Hematopoietic multipotent progenitor cell treated with erythropoietin and hydrocortisone succinate and interleukin-3 and kit ligand, for 8 days (in vitro differentiated cells): ENCODE measurements at regions not wholly inside any gene's neighbourhood (a gene's known extent, or its start where the extent isn't known, plus 50 kb on each side); places are given as distances from the start of the nearest gene placed in this dataset.
"Not testable (repeated sequence)": the region's sequence is repeated elsewhere in the genome, so short reads cannot be mapped to it uniquely, and the experiment has no call there.

ENCODE experiments used
- DNase-seq: peaks from one replicate; pipeline ENCODE4 v3.0.0-alpha.2; 2015

DNA sequence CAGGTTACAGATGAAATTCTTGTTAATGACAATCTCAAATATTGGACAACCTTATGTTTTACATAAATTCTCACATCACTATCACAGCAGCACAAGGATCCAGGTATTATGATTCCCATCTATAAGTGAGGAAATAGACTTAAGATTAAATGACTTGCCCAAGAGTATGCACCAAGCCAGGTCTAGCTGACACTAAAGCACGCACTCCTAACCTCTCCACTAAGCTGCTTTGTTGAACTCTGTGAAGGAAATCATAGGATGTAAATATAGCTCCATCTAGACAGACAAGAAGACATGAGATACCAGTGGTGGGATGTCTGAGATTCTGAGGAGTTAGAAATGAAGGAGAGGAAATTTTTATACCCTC is 87.9 kb downstream of the PHLDA1 start:
- no peak for DNase-seq

DNA sequence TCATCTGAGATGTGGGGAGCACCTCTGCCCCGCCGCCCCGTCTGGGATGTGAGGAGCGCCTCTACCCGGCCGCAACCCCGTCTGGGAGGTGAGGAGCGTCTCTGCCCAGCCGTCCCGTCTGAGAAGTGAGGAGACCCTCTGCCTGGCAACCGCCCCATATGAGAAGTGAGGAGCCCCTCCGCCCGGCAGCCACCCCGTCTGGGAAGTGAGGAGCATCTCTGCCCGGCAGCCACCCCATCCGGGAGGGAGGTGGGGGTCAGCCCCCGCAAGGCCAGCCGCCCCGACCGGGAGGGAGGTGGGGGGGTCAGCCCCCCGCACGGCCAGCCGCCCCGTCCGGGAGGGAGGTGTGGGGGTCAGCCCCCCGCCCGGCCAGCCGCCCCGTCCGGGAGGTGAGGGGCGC is 89.9 kb downstream of the PHLDA1 start:
- DNase-seq: not testable (repeated sequence)

DNA sequence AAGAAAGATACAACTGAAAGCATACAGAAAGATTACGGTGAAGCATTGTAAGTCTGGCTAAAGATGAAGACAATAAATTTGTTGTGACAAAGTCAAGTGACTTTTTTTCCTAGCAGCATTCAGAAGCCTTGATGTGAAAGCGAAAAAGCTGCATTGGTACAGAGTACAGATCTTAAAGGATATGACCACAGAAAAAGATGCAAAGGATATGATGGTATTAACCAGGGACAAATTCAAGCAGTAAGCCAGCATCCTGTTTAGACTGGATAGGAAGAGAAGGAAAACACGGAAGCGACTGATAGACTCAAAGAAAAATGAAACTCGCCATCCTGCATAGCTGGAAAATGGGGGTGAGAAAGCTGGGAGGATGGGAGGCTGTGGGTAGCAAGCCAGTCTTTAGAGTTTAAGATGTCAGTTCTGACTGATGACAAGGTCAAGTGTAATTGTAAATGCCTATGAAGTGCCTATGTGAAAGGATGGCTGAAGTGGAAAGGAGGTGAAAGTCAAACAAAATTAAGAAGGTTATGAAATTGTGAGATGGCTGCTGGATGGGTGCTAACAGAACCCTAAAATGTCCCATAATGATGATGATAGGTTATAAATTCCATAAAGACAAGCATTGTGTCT is 92.4 kb downstream of the PHLDA1 start:
- no peak for DNase-seq

DNA sequence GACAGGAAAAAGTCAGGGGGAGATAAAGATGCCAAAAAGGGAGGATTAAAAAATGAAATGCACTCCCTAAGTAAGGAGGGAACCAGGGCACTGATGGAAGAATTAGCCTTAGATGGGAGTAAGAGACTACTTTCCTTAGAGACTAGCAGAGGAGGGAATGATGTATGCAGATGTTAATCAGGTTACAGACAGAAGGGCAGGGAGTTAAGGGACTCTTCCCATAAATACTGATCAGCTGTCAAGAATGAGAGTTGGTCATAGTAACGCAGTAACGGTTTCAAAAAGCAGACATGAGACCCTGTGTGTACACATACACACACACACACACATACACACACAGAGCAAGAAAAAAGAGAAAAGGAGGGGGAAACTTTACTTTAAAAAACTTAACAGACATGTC is 93.4 kb downstream of the PHLDA1 start:
- no peak for DNase-seq

DNA sequence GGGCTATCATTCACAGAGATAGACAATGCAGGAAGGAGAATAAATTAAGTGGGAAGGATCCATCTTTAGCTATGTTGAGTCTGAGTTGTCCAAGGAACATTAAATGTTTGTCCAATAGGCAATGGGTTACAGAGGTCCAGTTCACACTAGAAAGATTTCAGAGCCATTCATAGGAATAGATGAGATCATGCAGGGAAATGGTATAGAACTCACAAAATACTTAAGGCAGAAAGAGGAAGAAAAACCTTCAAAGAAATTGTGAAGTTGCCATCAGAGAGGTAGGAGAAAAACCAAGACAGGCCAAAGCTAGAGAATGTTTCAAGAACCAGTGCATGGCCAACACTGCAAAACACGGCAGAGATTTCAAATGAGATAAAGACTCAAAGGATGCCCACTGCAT is 94.1 kb downstream of the PHLDA1 start:
- no peak for DNase-seq

DNA sequence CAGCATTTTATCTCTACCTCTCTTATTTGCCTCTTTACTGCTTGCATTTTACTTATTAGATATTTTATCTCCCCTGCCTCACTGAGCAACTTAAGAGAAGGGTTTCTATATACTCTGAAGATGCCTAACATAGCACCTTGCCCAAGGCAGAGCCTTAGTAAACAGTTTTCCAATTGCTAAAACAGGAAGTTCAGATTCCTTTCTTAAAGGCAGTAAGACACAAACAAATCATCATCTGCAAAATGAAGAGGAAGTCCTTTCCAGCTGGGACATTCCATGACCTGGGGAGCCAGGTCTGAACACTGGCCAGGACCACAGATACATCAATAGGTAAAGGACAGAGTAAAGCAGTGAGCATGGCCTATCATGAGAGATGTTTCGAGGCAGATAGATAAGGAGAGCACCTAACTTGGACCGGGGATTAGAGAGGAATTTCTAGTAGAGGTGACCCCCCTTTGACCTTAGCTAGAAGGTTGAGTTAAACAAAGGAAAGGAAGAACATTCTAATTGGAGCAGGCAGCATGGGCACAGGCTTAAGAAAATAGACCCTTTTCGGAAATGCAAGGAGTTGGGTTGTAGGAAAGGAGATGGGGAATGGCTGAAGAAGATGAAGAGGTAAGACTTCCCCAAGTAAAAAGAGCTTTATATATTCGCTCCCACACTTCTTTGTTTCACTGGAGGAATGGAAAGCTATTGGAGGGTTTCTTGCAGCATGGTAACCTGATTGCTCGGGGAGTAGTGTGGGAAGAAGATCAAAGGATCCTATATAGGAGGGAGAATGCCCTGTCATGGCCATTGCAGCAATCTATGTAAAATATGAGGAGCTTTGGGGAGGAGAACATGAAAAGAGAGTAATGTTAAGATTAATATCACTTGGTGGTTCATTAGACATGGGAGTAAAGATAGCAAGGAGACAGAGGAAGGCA is 94.8 kb downstream of the PHLDA1 start:
- DNase-seq: no peak

DNA sequence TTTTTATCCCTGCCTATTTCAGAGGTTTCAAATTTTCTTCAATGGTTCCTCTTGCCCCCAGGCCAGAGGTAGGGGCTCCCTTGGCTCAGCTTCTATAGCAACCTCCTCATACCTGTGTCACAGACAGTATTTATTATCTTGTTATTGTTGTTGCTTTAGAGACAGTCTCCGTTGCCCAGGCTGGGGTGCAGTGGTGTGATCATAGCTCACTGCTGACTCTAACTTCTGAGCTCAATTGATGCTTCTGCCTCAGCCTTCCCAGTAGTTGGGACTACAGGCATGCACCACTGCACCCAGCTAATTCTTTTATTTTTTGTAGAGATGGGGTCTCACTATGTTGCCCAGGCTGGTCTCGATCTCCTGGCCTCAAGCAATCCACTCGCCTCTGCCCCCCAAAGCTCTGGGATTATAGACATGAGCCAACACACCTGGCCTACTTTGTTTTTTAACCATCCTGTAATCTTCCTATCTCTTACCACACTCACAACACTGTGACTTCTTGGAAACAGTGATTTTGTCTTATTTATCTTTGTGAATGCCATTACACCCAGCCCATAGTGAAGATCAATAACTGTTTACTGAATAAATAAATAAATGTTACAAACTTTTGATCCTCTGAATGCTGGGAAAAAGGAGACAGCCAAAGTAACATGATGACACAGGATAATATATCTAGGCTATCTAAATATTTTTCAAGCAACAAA is 95.9 kb downstream of the PHLDA1 start:
- DNase-seq: no peak

DNA sequence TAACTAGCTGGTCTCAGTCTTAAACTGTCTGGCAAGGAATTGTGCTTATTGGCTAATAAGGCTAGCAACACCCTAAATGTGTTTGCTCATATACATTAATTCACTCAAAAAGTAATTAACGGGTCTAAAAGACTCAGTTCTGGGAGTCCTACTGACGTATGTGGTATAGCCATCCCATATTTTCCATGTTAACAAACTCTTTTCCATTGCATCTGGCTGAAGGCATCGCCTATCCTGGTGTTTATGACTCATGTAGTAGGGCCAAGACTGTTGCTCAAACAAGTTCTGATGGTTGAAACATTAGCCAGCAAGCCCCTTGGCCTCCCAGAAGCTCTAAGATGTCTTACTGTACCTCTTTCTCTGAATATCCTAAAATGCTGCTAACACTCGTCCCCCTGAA is 98.5 kb downstream of the PHLDA1 start:
- DNase-seq: no peak

DNA sequence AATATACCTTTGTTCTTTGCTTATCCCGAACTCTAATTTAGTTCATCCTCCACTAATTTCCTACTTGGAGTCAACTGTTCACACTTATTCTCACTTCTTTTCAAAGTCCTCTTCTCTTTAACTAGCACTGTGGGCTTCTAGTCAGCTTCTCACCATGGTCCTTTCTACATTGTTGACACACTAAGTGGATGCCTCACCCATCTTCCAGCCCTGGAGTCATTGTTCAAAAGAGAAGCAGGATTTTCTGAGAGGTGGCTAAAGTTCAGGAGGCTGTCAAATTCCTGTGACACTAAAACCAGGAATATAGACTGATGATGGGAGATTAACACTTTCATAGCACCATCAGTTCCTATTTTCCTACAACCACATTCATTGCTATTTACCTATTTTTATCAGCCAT is 99.3 kb downstream of the PHLDA1 start:
- no peak for DNase-seq

DNA sequence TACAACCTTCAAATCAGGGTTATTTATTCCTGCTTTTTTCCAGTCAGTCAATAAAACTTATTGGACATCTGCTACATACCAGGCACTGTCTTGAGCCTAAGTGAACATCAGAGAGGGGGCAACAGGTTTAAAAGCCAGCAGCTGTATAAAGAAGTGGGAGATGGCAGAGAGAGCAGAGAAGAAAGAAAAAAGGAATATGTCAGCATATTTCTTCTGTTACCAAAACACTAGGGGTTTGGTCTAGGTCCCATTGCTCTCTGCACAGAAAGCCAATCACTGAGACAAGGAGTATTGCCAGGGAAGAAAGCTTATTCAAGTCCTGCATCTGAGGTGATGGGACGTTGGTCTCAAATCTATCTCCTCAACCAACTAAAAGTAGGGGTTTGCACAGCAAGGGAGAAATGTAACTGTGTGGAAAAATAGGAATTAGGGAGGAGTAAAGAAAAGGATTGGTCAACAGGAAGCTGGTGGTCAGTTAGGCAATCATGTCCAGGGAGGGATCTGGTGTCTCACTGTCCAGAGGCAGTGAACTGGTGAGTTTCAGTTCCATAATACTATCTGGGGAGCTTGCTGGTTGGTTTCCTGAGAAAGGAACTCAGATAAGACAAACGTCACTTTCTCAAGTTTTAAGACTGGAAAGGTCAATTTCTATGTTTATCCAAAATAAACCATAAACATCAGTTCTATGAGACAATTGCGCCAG is 107.5 kb downstream of the PHLDA1 start:
- no peak for DNase-seq

DNA sequence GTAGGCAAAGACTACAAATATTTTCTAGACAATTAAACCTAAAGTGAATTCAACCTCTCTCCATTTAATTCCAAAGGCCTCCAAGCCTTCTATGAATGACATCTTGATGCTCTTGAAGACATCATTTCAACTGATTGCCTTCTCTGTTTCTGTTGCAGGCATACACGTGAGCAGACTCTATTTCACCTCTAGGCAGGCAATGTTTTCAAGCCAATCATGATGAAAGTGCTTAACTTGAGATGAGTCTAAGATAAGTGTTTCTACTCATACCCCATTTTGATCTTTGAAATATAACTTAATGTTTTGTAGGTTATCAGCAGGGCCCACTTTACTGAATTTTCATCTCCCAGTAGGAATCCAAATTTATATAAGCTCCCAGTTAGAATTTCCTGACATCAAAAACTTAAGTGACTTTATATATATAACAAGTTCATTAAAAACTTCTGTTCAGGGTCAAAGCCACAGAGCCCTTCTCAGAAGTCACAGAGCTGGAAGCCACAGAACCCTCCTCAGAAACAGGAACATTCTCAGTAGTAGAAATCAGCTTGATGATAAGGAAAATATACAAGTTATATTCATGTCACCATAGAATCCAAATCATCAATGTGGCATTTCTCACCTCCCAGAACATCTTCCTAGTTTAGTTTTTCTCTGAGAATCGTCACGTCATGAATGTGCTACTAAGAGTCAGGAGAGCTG is 108.5 kb downstream of the PHLDA1 start:
- no peak for DNase-seq

DNA sequence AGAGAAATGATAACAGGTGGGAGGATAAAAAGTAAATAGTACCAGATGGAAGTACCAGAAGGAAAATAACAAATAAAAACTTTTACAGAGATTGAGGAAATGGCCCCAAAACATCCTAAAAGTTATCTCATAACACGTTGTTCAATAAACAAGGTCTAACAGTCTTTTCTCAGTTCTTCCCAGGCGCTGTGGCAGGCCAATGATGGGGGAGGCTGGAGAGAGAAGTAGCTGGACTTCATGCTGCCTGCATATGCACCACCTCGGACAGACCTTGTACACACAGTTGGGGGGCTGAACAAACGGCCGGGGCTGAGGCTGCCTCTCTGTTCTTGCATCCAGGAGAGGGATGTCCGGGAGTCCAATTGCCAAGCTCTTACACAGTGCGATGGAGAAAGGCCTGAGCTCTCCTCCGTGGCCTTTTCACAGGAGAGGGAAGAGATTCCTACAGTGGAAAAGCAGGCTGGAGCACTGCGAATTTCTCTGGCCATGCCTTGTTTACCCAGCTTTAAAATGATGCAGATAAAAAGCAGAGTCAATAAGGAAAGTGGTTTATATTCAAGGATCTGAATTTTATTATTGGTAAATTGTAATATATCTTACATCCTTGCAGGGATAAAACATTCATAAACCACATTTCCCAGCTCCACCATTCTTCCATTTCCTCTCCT is 109.8 kb downstream of the PHLDA1 start:
- DNase-seq: no peak

DNA sequence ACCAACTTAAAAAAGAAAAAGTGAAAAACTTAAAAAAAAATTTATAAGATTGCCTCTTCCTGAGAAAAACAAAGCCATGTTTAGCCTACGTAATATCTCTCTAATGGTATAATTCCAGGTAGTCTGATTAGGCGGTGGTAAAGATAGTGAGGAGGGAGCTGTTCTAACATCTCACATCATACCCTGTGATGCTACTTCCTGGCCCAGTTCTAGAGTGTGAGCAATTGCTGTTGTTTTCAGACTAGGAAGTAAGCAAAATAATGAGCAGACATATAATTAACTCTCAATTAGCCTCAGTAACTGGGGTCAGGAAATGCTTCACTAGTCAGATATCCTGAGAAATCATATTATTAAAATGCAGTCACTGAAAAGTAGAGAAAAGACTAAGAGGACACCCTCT is 113.9 kb downstream of the PHLDA1 start:
- DNase-seq: no peak

DNA sequence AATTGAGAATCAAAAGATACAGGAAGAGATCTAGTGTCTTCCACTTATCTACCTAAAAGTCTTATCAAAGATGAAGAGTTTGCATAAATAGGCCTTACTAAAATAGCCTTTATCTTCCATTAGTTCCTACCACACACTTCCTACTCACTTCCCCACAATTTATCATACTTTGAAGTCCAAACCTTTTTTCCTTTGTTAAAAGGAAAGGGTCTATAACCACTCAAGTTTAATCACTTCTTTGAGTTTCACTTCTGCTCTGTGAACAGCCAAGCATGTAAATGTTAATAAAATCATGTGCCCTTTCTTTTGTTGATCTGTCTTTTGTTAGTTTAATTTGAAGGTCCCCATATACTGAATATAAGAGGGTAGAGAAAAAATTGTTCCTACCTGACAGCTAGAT is 114.5 kb downstream of the PHLDA1 start:
- DNase-seq: no peak

DNA sequence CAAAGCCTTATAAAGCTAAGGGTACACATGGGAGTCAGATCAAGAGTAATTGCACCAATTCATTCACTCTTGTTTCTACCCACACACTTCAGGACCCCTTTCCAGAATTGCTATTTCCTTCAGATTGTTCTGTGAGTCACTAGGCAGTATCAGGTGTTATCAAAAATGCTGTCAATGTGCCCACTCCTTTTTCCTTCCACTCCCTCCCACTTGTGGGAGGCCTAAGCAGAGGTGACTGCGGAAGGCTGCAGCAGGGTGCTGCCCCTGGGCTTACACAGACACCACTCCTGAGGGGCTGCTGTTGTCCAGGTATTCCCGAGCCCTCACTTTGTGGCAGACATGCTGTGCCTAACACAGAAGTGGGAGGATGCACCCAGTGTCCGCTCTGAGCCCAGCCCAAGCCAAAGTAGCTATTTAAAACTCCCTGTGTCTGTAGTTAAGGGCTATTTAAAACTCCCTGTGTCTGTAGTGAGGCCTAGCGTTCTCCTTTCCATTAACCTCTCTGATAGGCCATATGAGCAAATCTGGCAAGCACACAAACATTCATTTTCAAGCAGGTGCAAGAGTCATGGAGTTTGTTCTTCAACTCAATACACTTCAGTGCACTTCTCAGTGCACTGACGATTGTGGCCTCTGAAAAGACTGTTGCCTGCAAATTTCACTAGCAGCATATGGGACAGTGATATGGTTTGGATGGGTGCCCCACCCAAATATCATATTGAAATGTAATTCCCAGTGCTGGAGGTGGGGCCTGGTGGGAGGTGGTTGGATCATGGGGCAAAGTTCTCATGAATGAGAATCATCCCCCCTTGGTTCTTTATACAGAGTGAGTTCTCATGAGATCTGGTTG is 117.8 kb downstream of the PHLDA1 start:
- no peak for DNase-seq

DNA sequence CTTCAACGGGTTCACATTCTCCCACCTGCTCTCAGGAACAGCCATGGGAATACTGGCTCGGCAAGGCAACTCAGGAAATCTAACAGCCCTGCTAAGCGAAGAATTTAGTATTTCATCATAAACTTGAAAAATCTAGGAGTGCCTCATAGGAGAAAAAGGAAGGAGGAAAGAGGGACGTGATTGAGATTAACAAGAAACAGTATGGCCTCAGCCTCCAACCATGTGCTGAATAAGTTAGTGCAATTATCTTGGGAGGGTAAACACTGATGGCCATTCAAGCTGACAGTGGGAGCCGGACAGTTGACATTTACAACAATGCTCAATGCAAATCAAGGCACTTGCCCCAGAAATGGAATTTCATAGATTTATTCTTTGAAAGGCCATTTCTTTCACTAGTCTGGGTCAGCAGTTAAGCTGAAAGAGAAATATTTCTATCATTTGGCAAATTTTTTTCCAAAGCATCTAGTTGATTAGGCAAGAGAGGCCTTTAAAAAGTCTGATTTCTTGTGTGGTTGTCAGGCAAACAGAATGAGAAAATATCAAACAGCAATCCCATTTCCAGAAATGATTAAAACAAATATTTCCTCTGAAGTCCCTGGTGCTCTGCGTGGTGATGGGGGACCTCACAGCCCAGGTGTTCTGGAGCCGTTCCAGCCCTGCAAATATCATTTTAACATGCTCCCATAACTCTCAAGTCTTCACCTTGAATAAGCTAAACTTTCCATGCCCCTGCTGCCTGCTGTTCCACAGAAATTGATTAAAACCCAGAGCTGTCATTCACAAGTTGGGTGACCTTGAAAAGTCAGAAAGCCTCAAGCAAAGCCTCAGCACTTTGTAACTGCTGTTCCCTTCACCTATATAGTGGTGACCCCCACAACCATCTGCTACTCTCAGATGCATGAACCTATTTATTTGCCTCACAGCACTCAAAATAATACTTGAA is 121.6 kb downstream of the PHLDA1 start:
- no peak for DNase-seq

DNA sequence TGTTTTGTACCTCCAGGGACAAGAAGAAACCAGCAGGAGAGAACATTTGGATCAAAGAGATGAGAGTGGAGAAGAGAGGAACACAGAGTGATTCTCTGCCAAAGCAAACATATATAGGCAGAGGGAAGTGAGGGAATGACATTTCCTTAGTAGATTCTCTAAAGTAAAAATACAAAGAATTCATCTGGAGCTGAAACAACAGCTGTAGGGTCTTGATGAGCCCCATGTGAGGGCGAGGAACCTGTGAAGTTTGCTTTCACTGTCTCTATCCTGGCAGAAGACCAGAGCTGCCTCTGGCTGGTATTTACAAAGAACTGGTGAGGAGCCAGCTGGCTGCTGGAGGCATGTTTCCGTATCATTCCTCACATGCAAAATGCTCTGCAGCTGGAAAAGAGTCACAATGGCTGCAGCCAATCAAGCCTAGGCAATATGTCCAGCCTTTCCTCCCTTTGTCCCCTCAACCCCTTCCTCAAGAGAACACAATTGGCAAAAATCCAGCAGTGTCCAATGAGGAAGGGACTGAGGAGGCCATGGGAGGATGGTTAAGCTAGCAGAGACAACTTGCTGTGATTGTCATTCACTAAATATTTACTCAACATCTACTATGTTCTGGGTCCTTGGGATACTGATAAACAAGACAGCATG is 122.5 kb downstream of the PHLDA1 start:
- DNase-seq: no peak

DNA sequence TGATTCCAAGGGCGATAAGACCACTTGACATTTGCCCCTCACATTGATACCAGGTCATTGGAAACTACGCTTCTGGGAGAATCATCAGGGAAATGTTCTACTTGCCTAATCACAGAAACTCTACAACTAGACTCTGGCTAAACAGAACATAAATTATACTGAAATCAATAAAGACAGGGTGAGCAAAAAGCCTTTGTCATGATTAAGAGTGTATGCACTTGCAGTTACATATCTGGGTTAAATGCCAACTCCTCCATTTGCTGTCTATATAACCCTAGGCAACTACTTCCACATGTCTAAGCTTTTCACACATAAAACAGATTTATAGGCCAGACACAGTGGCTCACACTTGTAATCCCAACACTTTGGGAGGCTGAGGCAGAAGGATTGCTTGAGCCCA is 125.7 kb downstream of the PHLDA1 start:
- DNase-seq: no peak

DNA sequence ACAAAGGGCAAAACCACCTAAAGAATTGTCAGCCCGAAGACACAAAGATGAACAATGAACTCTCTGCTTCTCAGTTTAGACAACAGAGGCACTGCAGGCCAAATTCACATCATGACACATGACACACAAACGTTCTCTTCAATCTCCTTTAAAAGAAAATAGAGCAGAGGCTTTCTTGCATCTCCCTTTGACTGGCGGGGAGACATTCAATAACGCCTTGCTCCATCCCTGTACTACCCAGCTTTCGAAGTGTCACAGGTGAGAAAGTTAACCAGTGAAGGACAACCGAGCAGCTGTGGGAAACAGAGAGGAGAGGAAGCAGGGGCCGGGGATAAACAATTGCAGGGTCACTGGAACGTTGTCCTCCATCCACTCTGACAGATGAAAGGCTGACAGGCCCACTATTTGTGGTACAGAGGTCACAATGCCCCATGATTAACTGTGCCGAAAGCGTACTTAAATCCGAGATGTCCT is 130.8 kb downstream of the PHLDA1 start:
- no peak for DNase-seq
